Stimulated activated CD8-positive, alpha-beta memory T cell treated with anti-CD3 and anti-CD28 coated beads, Interleukin-7, amount 100 ng/mL, for 1 hour (primary cell): ENCODE measurements at regions not wholly inside any gene's neighbourhood (a gene's known extent, or its start where the extent isn't known, plus 50 kb on each side); places are given as distances from the start of the nearest gene placed in this dataset.
"Not testable (repeated sequence)": the region's sequence is repeated elsewhere in the genome, so short reads cannot be mapped to it uniquely, and the experiment has no call there.

Source experiments
- DNase-seq, 2 donors: peaks; one replicate each; pipeline ENCODE4 v3.0.0-alpha.2; 2020; ENCODE audit warnings: low read depth in 2 of 2

GRCh38 chr2:17362956-17363355 is 155.3 kb downstream of the RAD51AP2 start:
- DNase-seq: no peak

GRCh38 chr2:17355608-17356329 is 162.5 kb downstream of the RAD51AP2 start:
- no peak for DNase-seq

GRCh38 chr2:17353263-17353662 is 165.0 kb downstream of the RAD51AP2 start:
- no peak for DNase-seq

GRCh38 chr2:17342692-17343091 is 175.5 kb downstream of the RAD51AP2 start:
- not testable (repeated sequence) for DNase-seq

GRCh38 chr2:17337507-17337906 is 180.7 kb downstream of the RAD51AP2 start:
- DNase-seq: no peak

GRCh38 chr2:17336458-17336857 is 181.8 kb downstream of the RAD51AP2 start:
- DNase-seq: no peak

GRCh38 chr2:17334300-17334699 is 183.9 kb downstream of the RAD51AP2 start:
- no peak for DNase-seq

- DNase-seq: no peak
Observed at GRCh38 chr2:17331636-17332035, 186.6 kb downstream of the RAD51AP2 start.

GRCh38 chr2:17328161-17328560 is 190.1 kb downstream of the RAD51AP2 start:
- no peak for DNase-seq

GRCh38 chr2:17327649-17328048 is 190.6 kb downstream of the RAD51AP2 start:
- DNase-seq: no peak

GRCh38 chr2:17326717-17327116 is 191.5 kb downstream of the RAD51AP2 start:
- no peak for DNase-seq

GRCh38 chr2:17323697-17324096 is 194.5 kb downstream of the RAD51AP2 start:
- no peak for DNase-seq

- no peak for DNase-seq
Observed at GRCh38 chr2:17322461-17322860, 195.8 kb downstream of the RAD51AP2 start.

- no peak for DNase-seq
Observed at GRCh38 chr2:17319090-17319489, 199.2 kb downstream of the RAD51AP2 start.

GRCh38 chr2:17318013-17318412 is 200.2 kb downstream of the RAD51AP2 start:
- no peak for DNase-seq

GRCh38 chr2:17317439-17317976 is 200.7 kb downstream of the RAD51AP2 start:
- DNase-seq: no peak

GRCh38 chr2:17313261-17313660 is 205.0 kb downstream of the RAD51AP2 start:
- DNase-seq: no peak

- DNase-seq: no peak
Observed at GRCh38 chr2:17311771-17312511, 206.3 kb downstream of the RAD51AP2 start.

- DNase-seq: no peak
Observed at GRCh38 chr2:17311106-17311619, 207.1 kb downstream of the RAD51AP2 start.

GRCh38 chr2:17309741-17310339 is 208.4 kb downstream of the RAD51AP2 start:
- DNase-seq: no peak

GRCh38 chr2:17309181-17309580 is 209.1 kb downstream of the RAD51AP2 start:
- DNase-seq: no peak

- no peak for DNase-seq
Observed at GRCh38 chr2:17306706-17307105, 211.5 kb downstream of the RAD51AP2 start.
